Activated T-helper 1 cell treated with Interleukin-2 at 50 U/mL for 16 hours (primary cell): ENCODE measurements at regions not wholly inside any gene's neighbourhood (a gene's known extent, or its start where the extent isn't known, plus 50 kb on each side); places are given as distances from the start of the nearest gene placed in this dataset.

Experiments
- DNase-seq: peaks from one replicate; pipeline ENCODE4 v3.0.0-alpha.2; 2020; ENCODE audit warnings: low read depth

DNA sequence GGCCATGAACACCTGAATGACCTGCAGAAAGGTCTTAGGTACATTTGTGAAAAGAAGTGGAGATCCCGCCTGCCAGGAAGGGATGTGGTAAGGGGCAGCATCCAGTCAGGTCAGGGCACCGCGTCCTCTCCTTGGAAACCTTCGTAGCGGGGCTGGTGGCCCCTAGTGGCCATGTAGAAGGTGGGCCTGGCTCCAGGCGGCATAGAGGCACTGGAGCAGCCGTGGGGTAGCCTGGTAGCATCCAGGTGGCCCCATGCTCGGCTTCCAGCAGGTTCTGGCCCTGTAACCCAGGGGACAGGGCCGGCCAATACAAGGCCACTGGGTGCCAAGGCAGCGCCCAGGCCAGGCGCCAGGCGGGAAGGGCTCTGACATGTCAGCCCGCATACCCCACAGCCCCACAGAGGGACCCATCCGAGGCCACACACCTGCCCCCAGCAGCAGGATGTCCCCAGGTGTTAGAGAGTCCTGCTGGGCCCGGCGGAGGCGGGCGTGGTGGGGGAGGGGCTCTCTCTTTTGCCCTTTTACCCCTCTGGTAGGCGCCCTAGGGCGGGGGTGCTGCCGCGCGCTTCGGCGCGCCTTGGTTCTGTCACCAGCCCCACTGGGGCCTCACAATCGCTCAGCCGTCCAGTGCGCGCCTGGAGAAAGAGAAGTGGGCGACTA is 58.3 kb upstream of the SPATA31E1 start:
- no peak for DNase-seq

DNA sequence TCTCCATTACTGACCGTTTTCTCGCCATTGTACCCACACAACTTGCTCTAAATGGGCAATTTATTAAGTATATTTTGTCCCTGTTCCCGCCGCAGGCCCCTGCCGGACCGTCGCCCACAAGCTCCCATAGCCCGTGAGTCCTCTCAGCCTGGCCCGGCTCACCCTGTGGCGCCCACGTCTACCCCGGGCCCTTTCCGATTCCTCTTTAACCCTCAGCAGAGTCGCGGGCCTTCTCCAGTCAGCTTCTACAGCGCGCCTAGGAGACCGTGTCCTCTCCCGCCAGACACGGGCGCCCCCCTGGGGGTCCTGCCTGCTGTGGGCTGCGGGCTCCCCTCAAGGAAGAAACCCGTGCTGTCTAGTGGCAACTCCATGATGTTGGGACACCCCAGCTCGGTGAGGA is 57.8 kb upstream of the SPATA31E1 start:
- DNase-seq = no peak

DNA sequence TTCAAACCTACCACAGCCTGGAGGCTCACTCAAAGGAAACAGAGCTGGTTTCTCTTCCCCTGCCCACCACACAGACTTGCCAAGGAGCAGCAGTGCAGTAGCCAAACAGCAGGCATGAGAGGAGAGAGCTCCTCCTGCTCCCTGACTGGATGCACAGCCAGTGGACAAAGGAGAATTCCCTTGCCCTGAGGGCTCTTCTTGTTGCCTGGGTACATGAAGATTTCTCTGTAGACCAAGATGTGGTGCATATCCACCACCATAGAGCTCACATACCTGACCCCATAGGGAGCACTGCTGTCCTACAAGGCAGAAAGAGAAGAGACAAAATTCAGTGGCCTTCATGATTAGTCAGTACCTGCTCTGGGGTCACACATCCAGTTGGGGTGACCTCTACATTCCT is 56.3 kb upstream of the SPATA31E1 start:
- DNase-seq = no peak

DNA sequence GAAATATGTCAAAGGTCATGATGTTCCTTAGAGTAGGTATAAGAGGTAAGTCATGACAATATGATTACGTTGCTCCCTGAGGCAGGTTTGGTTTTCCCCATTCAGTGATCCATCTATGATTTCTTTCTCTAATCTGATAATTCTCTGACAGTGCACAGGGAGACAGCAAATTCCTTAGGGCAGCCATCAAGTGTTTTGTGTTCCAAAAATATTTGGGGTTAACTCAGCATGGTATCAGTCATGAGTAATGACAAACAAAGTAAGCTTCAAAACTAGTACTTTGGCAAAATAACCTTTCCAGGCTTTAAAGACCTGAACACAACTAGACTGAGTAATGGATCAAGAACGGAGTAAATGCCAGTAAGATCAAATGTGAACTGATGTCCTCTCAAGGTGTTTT is 55.3 kb upstream of the SPATA31E1 start:
- no peak for DNase-seq

DNA sequence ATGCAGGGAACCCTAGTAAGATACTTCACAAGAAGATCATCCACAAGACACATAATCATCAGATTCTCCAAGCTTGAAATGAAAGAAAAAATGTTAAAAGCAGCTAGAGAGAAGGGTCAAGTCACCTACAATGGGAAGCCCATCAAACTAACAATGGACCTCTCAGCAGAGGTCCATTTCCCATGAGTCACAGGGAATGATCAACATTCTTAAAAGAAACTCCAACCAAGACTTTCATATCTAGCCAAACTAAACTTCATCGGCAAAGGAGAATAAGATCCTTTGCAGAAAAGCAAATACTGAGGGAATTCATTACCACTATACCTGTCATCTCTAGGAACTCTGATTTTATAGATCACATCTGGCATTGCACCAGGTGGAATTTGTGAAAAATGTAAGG is 52.9 kb upstream of the SPATA31E1 start:
- DNase-seq = no peak

DNA sequence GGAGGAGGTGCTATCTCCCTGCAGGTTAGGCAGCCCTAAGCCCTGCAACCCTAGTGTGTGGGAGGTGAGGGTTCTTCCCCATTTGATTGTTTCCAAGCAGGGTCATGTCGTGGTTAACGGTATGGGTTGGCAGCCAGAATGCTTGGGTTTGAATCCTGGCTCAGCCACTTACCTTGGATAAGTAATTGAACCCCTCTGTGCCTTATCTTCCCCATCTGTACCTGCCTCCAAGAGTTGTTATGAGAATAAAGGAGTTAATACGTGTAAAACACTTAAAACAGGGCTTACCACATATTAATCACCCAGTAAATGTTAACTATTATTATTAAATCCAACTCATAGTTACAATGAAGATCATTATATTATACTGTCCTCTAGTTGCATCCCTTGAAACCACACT is 52.2 kb upstream of the SPATA31E1 start:
- no peak for DNase-seq

DNA sequence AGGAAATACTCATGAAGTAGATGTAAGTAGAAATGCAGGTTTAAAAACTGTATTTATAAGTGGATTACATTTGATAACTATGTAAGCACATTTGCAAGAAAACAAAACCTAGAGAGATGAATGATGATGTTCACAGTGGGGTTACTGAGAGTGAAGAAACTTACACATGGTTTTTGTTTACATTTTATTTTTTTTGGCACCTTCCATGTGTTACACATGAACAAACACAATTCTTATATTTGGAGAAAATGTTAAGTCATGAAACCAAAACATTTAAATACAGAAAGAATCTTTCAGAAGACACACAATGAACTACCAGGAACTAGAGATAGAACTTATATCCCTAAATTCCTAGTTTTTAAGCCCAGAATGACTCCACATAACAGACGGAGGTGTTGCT is 51.5 kb upstream of the SPATA31E1 start:
- no peak for DNase-seq
